ENCODE measurements at regions not wholly inside any gene's neighbourhood (a gene's known extent, or its start where the extent isn't known, plus 50 kb on each side); places are given as distances from the start of the nearest gene placed in this dataset.

GRCh38 chr13:72571191-72571590 is 156.2 kb downstream of the MZT1 start:
- TF ChIP-seq CTCF (IDR thresholded peaks at IDR 0.05) (no peak), POLR2A (IDR thresholded peaks at IDR 0.05) (no peak), POLR2AphosphoS5 (IDR thresholded peaks at IDR 0.05) (no peak)
